ENCODE measurements at regions not wholly inside any gene's neighbourhood (a gene's known extent, or its start where the extent isn't known, plus 50 kb on each side); places are given as distances from the start of the nearest gene placed in this dataset.

DNA sequence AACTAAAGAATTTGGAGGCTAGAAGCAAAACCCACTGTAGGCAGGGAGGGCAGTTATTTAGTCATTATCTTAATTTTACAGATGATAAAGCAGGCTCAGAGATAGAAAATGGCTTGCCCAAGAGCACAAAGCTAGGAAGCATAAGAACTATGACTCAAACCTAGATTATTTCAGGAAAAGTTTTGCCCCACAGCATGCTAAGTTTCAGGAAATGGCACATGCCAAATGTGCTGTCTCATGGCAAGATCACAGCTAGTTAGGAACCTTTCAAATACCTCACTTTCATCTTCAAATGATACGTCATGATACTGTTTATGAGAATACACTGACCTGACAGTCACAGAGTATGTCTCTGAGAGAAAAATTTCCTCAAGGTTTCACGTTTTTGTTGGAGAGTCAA is 78.5 kb upstream of the SPANXC start:
- TF ChIP-seq MAZ (IDR thresholded peaks at IDR 0.05; ENCODE audit: borderline replicate concordance, low read depth, low read length) (no peak), POLR2A (IDR thresholded peaks at IDR 0.05; ENCODE audit: low read depth, low read length) (no peak), CHD1 (IDR thresholded peaks at IDR 0.05; ENCODE audit: low read depth, low read length) (no peak), BHLHE40 (IDR thresholded peaks at IDR 0.05; ENCODE audit: low read depth, low read length) (no peak), CEBPB (IDR thresholded peaks at IDR 0.05; ENCODE audit: low read depth, low read length) (no peak), MXI1 (IDR thresholded peaks at IDR 0.05; ENCODE audit: borderline replicate concordance, low read depth, low read length) (no peak), RFX5 (IDR thresholded peaks at IDR 0.05; ENCODE audit: low read depth, low read length) (no peak), FOS (IDR thresholded peaks at IDR 0.05; ENCODE audit: low read depth, low read length) (no peak), SMC3 (IDR thresholded peaks at IDR 0.05; ENCODE audit: low read depth, low read length) (no peak), NFE2L2 (IDR thresholded peaks at IDR 0.05; ENCODE audit: low read depth, low read length) (no peak)
- TF ChIP-seq, protein P1, sequence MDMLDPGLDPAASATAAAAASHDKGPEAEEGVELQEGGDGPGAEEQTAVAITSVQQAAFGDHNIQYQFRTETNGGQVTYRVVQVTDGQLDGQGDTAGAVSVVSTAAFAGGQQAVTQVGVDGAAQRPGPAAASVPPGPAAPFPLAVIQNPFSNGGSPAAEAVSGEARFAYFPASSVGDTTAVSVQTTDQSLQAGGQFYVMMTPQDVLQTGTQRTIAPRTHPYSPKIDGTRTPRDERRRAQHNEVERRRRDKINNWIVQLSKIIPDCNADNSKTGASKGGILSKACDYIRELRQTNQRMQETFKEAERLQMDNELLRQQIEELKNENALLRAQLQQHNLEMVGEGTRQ (IDR thresholded peaks at IDR 0.05; ENCODE audit: low read depth, low read length) = no peak
- ChIA-PET POLR2A (ENCODE audit: unreplicated experiment) (no interaction called here), CTCF (no interaction called here)

More for the DNA sequence above, 78.5 kb upstream of the SPANXC start:
- Histone ChIP-seq H3K9me3 (ENCODE audit: control insufficient read depth, insufficient read depth, low read length) (no peaks in the 10 kb centered on the region), H2BK120ac (ENCODE audit: low read depth, low read length) (no peak overlapping the region), H4K20me1 (ENCODE audit: insufficient read depth, low read length) (no peaks in the 10 kb centered on the region), H2AK5ac (ENCODE audit: low read depth, low read length) (no peak overlapping the region), H3K56ac (ENCODE audit: extremely low read depth, insufficient read depth, low read length) (no peak overlapping the region), H4K91ac (ENCODE audit: insufficient read depth, low read depth, low read length) (no peak overlapping the region), H4K8ac (ENCODE audit: low read depth in 2 of 2, low read length in 2 of 2) (no peak overlapping the region), H3K9ac (ENCODE audit: low read depth, low read length) (no peak overlapping the region), H3K23ac (ENCODE audit: low read depth, low read length) (no peak overlapping the region), H3K36me3 (ENCODE audit: control insufficient read depth, insufficient read depth, low read length) (no peaks in the 10 kb centered on the region), H4K5ac (ENCODE audit: low read depth, low read length) (no peak overlapping the region), H3K79me1 (ENCODE audit: low read depth in 1 of 2, low read length in 2 of 2) (no peaks in the 10 kb centered on the region), H3K9me1 (ENCODE audit: insufficient read depth, low read length) (no peaks in the 10 kb centered on the region), H3K4me3 (ENCODE audit: insufficient read depth, low read depth, low read length) (no peak overlapping the region), H2AK9ac (replicated peaks; ENCODE audit: low read depth, low read length, poor library complexity) (no peak overlapping the region), H3K14ac (replicated peaks; ENCODE audit: low read depth, low read length) (no peak overlapping the region), H3K27ac (ENCODE audit: insufficient read depth, low read length) (no peak overlapping the region), H2BK15ac (ENCODE audit: low read depth, low read length) (no peak overlapping the region), H2BK5ac (ENCODE audit: low read depth, low read length, poor library complexity, severe bottlenecking) (no peak overlapping the region), H3K4me1 (ENCODE audit: control insufficient read depth, insufficient read depth, low read length) (no peaks in the 10 kb centered on the region), H3K4me2 (ENCODE audit: low read depth, low read length) (no peak overlapping the region), H3K4ac (ENCODE audit: low read depth, low read length) (no peak overlapping the region), H2AFZ (replicated peaks; ENCODE audit: low read length, poor library complexity) (no peak overlapping the region), H3K27me3 (ENCODE audit: control insufficient read depth, insufficient read depth, low read length) (no peaks in the 10 kb centered on the region), H2BK20ac (ENCODE audit: low read depth, low read length) (no peak overlapping the region), H3K18ac (ENCODE audit: low read depth, low read length) (no peak overlapping the region)
- no TSS peak for BruUV-seq (replicated peaks)
- ATAC-seq (ENCODE audit: low read depth) (no peak), DNase-seq (no peak)
- dilution Hi-C loops (cut with HindIII; ENCODE audit: low sequenced_read_pairs, unreplicated experiment) (no loop called here), intact Hi-C loops (cut with micrococcal nuclease) (no loop called here), in situ Hi-C loops (cut with MboI; ENCODE audit: low sequenced_read_pairs) (no loop called here)
- WGBS, 2 experiments (ENCODE audit: extremely low coverage in 2 of 2, insufficient read length in 1 of 2) = no CpG with 5 or more reads among the region's 2 CpGs
